GM12864 (cell line): ENCODE measurements at regions not wholly inside any gene's neighbourhood (a gene's known extent, or its start where the extent isn't known, plus 50 kb on each side); places are given as distances from the start of the nearest gene placed in this dataset.

ENCODE experiments used
- DNase-seq: peaks from one replicate; pipeline ENCODE4 v3.0.0-alpha.2; 2011; ENCODE audit warnings: low read depth
- H3K4me3 ChIP-seq: 2 replicates; pipeline ENCODE4 v1.5.1; 2011; ENCODE audit warnings: mild to moderate bottlenecking, low read depth, low read length, control low read depth
- TF ChIP-seq, protein P1 (sequence below): IDR thresholded peaks from 2 replicates; pipeline ENCODE4 v1.5.1; 2011; ENCODE audit warnings: low read depth, mild to moderate bottlenecking, moderate library complexity, low read length, control low read depth, inconsistent platforms; ENCODE audit errors: missing control alignments

- TF ChIP-seq, protein P1, sequence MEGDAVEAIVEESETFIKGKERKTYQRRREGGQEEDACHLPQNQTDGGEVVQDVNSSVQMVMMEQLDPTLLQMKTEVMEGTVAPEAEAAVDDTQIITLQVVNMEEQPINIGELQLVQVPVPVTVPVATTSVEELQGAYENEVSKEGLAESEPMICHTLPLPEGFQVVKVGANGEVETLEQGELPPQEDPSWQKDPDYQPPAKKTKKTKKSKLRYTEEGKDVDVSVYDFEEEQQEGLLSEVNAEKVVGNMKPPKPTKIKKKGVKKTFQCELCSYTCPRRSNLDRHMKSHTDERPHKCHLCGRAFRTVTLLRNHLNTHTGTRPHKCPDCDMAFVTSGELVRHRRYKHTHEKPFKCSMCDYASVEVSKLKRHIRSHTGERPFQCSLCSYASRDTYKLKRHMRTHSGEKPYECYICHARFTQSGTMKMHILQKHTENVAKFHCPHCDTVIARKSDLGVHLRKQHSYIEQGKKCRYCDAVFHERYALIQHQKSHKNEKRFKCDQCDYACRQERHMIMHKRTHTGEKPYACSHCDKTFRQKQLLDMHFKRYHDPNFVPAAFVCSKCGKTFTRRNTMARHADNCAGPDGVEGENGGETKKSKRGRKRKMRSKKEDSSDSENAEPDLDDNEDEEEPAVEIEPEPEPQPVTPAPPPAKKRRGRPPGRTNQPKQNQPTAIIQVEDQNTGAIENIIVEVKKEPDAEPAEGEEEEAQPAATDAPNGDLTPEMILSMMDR, result no peak
- no peak for DNase-seq
- H3K4me3 ChIP-seq, result no peak overlapping the region
Measured at GRCh38 chr20:22836211-22836610, 198.9 kb upstream of the SSTR4 start.

- H3K4me3 ChIP-seq, result no peak overlapping the region
- no peak for DNase-seq
- TF ChIP-seq, protein P1, result no peak
Measured at GRCh38 chr20:22836877-22837276, 198.2 kb upstream of the SSTR4 start.

DNA sequence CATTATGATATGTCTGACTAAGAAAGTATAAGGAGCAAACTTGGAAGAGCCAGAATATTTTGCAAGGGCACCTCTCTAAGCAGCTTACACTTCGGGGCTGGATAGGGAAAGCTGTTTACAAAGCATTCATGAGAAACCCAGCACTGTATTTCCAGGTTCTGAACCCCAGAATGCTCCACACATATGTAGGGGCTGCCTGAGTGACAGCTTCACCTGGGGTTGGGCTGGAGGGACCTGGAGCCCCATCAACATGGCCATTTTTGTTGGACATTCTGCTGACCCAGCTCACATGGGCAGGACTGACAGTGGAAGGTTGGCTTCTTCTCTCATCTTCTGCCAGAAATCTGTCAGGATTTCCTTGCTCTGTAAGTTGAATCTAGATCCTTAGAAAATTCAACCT lies 197.1 kb upstream of the SSTR4 start:
- H3K4me3 ChIP-seq, result no peak overlapping the region
- TF ChIP-seq, protein P1, result no peak
- DNase-seq, result no peak

GRCh38 chr20:22841846-22842245 lies 193.3 kb upstream of the SSTR4 start:
- DNase-seq, result no peak
- H3K4me3 ChIP-seq, result no peak overlapping the region
- TF ChIP-seq, protein P1, result no peak

DNA sequence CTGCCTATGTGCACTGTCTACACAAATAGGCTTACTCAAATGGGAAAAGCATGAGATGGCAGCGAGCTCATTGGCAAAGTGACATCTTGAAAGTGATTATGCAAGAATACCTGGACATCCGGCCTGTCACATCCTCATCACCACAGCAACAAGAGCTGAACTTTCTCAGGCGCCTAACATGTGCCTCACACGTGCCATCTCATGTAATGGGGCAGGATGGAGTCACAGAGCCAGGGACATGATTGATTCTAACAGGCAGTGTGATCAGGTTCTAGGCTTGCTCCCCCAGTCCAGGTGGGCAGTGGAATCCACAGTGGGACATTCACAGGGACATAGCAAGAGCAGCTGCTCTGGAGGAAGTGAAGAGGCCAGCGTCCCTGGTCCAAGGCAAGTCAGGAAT lies 192.3 kb upstream of the SSTR4 start:
- no peak for DNase-seq
- TF ChIP-seq, protein P1, result no peak
- H3K4me3 ChIP-seq, result no peak overlapping the region

DNA sequence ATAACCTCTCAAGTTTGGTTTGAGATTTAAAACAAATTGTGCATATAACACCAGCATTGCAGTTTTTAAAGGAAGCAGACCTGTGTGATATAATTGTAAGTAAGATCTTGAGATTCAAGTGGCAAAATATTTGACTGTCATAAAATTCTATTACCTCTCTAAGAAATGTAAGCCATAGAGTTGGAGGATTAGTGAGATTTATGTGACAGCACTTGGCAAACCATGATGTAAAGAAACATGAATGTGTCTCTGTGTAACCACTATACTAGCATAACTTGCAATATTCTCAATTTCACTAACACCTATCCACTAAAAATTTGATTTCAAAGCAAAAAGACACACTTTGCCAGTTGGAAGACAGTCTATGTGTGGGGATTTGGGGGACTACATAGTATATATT lies 190.2 kb upstream of the SSTR4 start:
- TF ChIP-seq, protein P1, result no peak
- DNase-seq, result no peak
- no peak overlapping the region for H3K4me3 ChIP-seq

- TF ChIP-seq, protein P1, result no peak
- DNase-seq, result no peak
- H3K4me3 ChIP-seq, result no peak overlapping the region
Measured at GRCh38 chr20:22846863-22847262, 188.2 kb upstream of the SSTR4 start.
